SK-N-SH (cell line): ENCODE measurements at regions not wholly inside any gene's neighbourhood (a gene's known extent, or its start where the extent isn't known, plus 50 kb on each side); places are given as distances from the start of the nearest gene placed in this dataset.

Experiments
- CTCF ChIA-PET: fragments of 300-600, 350-600 bp; formaldehyde crosslinking; extraction: SDS; loops from one replicate; lab custom pipeline; 2021; lab: Yijun Ruan, JAX
- POLR2A ChIA-PET: fragments of 350-600 bp; sonication (Branson Sonifier 250); formaldehyde crosslinking; extraction: SDS; loops from one replicate; lab custom pipeline; 2020; ENCODE audit warnings: antibody characterized with exemption, inconsistent platforms; lab: Yijun Ruan, JAX
- DNase-seq: peaks from one replicate; pipeline ENCODE4 v3.0.0; 2012
- H2AFZ ChIP-seq: fragments of 200-600 bp; sonication (generic); 2 replicates; pipeline ENCODE4 v1.8.1; 2016; ENCODE audit warnings: antibody characterized with exemption, mild to moderate bottlenecking, low read depth
- H3F3A ChIP-seq: fragments of 200-600 bp; sonication (generic); replicated peaks from 2 replicates; pipeline ENCODE3; 2016; ENCODE audit warnings: antibody characterized with exemption, mild to moderate bottlenecking; ENCODE audit not compliant: insufficient read depth
- H3K27ac ChIP-seq, 2 experiments: fragments of 200-500 bp in 1 of 2; fragments of 200-600 bp in 1 of 2; sonication (Bioruptor generic) in 1 of 2; sonication (generic), shearing (Covaris generic) in 1 of 2; 2 replicates each; pipeline versions ENCODE4 v1.5.1 to v1.6.1; 2014 to 2016; ENCODE audit warnings: low read depth in 2 of 2, inconsistent platforms in 1 of 2, low read length in 1 of 2, mild to moderate bottlenecking in 1 of 2, mixed read lengths in 1 of 2
- H3K27me3 ChIP-seq: fragments of 200-600 bp; sonication (generic), shearing (Covaris generic); 2 replicates; pipeline ENCODE4 v1.6.1; 2016; ENCODE audit warnings: mixed run types; ENCODE audit not compliant: insufficient read depth
- H3K36me3 ChIP-seq, 2 experiments: fragments of 200-500 bp in 1 of 2; fragments of 200-600 bp in 1 of 2; sonication (Bioruptor generic) in 1 of 2; sonication (generic) in 1 of 2; replicated peaks in 1 of 2; 2 replicates each; pipeline versions ENCODE3 to v1.5.1; 2014 to 2016; ENCODE audit warnings: low read length in 1 of 2, mild to moderate bottlenecking in 1 of 2; ENCODE audit not compliant: insufficient read depth in 2 of 2, control insufficient read depth in 1 of 2
- H3K4me1 ChIP-seq, 2 experiments: fragments of 200-500 bp in 1 of 2; fragments of 200-600 bp in 1 of 2; sonication (Bioruptor generic) in 1 of 2; sonication (generic), shearing (Covaris generic) in 1 of 2; 2 replicates each; pipeline versions ENCODE4 v1.5.1 to v1.6.1; 2014 to 2016; ENCODE audit warnings: low read depth in 1 of 2, low read length in 1 of 2, mixed run types in 1 of 2; ENCODE audit not compliant: insufficient read depth in 2 of 2, control insufficient read depth in 1 of 2
- H3K4me2 ChIP-seq: fragments of 200-600 bp; sonication (generic), shearing (Covaris generic); 2 replicates; pipeline ENCODE4 v1.6.1; 2017; ENCODE audit warnings: mixed run types
- H3K4me3 ChIP-seq, 2 experiments: fragments of 200-500 bp in 1 of 2; fragments of 200-600 bp in 1 of 2; sonication (Bioruptor generic) in 1 of 2; sonication (generic), shearing (Covaris generic) in 1 of 2; 2 replicates each; pipeline versions ENCODE4 v1.5.1 to v1.8.1; 2014 to 2016; ENCODE audit warnings: low read depth in 2 of 2, inconsistent platforms in 1 of 2, low read length in 1 of 2, mild to moderate bottlenecking in 1 of 2, mixed read lengths in 1 of 2, moderate library complexity in 1 of 2
- H3K79me2 ChIP-seq: fragments of 200-600 bp; sonication (generic); 2 replicates; pipeline ENCODE4 v1.8.1; 2017; ENCODE audit warnings: mild to moderate bottlenecking; ENCODE audit not compliant: insufficient read depth
- H3K9ac ChIP-seq: fragments of 200-600 bp; sonication (generic); 2 replicates; pipeline ENCODE4 v1.6.1; 2017; ENCODE audit warnings: mixed run types
- H3K9me2 ChIP-seq: fragments of 200-600 bp; sonication (generic); 2 replicates; pipeline ENCODE4 v1.6.1; 2017; ENCODE audit warnings: mixed run types
- H3K9me3 ChIP-seq: fragments of 200-600 bp; sonication (generic); 2 replicates; pipeline ENCODE4 v1.6.1; 2017; ENCODE audit warnings: mixed run types, mild to moderate bottlenecking, moderate library complexity
- H4K20me1 ChIP-seq: fragments of 200-600 bp; sonication (generic); 2 replicates; pipeline ENCODE4 v1.6.1; 2017; ENCODE audit warnings: mild to moderate bottlenecking, mixed run types; ENCODE audit not compliant: insufficient read depth
- FOSL2 ChIP-seq: IDR thresholded peaks from 2 replicates; pipeline ENCODE4 v1.4.0; 2012; ENCODE audit warnings: low read depth, mild to moderate bottlenecking, moderate library complexity, borderline replicate concordance
- FOXJ3 ChIP-seq: sonication (generic); formaldehyde crosslinking; IDR thresholded peaks from 2 replicates; pipeline ENCODE4 v1.5.1; 2020; ENCODE audit warnings: mild to moderate bottlenecking, missing genetic modification reagents
- FOXM1 ChIP-seq: IDR thresholded peaks from 2 replicates; pipeline ENCODE4 v1.4.0; 2012; ENCODE audit warnings: low read depth, mild to moderate bottlenecking
- RAD21 ChIP-seq: IDR thresholded peaks from 2 replicates; pipeline ENCODE4 v1.6.1; 2012; ENCODE audit warnings: mild to moderate bottlenecking, low read length
- SIN3A ChIP-seq: IDR thresholded peaks from 2 replicates; pipeline ENCODE4 v1.6.1; 2012; ENCODE audit warnings: low read depth, mild to moderate bottlenecking, low read length, moderate library complexity, borderline replicate concordance
- TAF1 ChIP-seq: IDR thresholded peaks from 2 replicates; pipeline ENCODE4 v1.6.1; 2012; ENCODE audit warnings: low read depth, mild to moderate bottlenecking, low read length, moderate library complexity, borderline replicate concordance
- TEAD4 ChIP-seq: IDR thresholded peaks from 2 replicates; pipeline ENCODE4 v1.4.0; 2012; ENCODE audit warnings: mild to moderate bottlenecking, borderline replicate concordance; ENCODE audit not compliant: insufficient read depth
- YY1 ChIP-seq: IDR thresholded peaks from 2 replicates; pipeline ENCODE4 v1.4.0; 2012; ENCODE audit warnings: low read depth, mild to moderate bottlenecking
- WGBS: methylation state at CpG from one replicate; pipeline ENCODE4 v1.1.6; 2017; ENCODE audit warnings: low lambda C conversion rate; 5-methylcytosine and 5-hydroxymethylcytosine counted together
- TF ChIP-seq, protein P1 (sequence below): fragments of 150-350 bp; IDR thresholded peaks from 2 replicates; pipeline ENCODE4 v1.6.1; 2016; ENCODE audit warnings: mild to moderate bottlenecking, low read depth, low read length
- TF ChIP-seq, protein P2 (sequence below): IDR thresholded peaks from 2 replicates; pipeline ENCODE4 v1.4.0; 2012; ENCODE audit warnings: low read depth, borderline replicate concordance
- TF ChIP-seq, protein P3 (sequence below): IDR thresholded peaks from 2 replicates; pipeline ENCODE4 v1.4.0; 2012; ENCODE audit warnings: low read depth, borderline replicate concordance
- TF ChIP-seq, protein P4 (sequence below): fragments of 200-600 bp; sonication (generic); IDR thresholded peaks from 2 replicates; pipeline ENCODE4 v1.6.1; 2017; ENCODE audit warnings: antibody characterized with exemption, mild to moderate bottlenecking, moderate library complexity
- TF ChIP-seq, protein P5 (sequence below): IDR thresholded peaks from 2 replicates; pipeline ENCODE4; 2012

DNA sequence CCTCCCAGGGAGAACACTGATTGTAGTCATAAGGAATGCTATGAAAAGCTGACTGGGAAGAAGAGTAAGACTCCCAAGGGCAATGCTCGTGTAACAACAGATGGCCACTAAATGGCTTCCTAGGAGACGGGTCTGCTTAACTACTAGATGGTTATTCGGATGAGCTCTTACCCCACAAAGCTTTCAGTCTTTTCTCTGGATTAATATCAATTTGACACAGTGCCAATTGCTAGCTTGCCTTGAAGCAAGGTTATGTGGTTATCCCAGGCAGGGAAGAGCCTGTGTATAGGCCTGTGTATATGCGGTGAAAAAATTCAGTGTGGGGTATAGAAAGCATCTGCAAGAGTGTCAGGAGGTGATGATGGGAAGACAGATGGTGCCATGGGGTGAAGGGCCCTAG, 86.4 kb upstream of the NOX3 start:
- H2AFZ ChIP-seq = no peak overlapping the region
- no peaks in the 10 kb centered on the region; a peak in 1 of 4 replicates for H3K4me1 ChIP-seq
- H3K4me2 ChIP-seq = no peak overlapping the region
- H3F3A ChIP-seq = no peaks in the 10 kb centered on the region
- TF ChIP-seq, protein P1, sequence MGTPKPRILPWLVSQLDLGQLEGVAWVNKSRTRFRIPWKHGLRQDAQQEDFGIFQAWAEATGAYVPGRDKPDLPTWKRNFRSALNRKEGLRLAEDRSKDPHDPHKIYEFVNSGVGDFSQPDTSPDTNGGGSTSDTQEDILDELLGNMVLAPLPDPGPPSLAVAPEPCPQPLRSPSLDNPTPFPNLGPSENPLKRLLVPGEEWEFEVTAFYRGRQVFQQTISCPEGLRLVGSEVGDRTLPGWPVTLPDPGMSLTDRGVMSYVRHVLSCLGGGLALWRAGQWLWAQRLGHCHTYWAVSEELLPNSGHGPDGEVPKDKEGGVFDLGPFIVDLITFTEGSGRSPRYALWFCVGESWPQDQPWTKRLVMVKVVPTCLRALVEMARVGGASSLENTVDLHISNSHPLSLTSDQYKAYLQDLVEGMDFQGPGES = no peak
- TF ChIP-seq FOSL2 (no peak), YY1 (no peak), TEAD4 (no peak)
- TF ChIP-seq, all 33 proteins: peak for 0
- Histone ChIP-seq H3K27ac (no peak overlapping the region), H3K4me3 (no peak overlapping the region), H3K9me3 (no peaks in the 10 kb centered on the region), H3K9ac (no peak overlapping the region), H3K36me3 (no peaks in the 10 kb centered on the region), H3K27me3 (no peaks in the 10 kb centered on the region), H3K79me2 (no peaks in the 10 kb centered on the region), H4K20me1 (no peaks in the 10 kb centered on the region), H3K9me2 (no peaks in the 10 kb centered on the region)
- no peak for DNase-seq
- WGBS = 89% methylated on average over 4 of the region's 4 CpGs
- ChIA-PET CTCF (interaction anchor here (1.2 kb wide), 1 partner anchor 215 kb away, joined by 3 read pairs; no protein-coding TSS in a partner anchor), POLR2A (no interaction called here)

DNA sequence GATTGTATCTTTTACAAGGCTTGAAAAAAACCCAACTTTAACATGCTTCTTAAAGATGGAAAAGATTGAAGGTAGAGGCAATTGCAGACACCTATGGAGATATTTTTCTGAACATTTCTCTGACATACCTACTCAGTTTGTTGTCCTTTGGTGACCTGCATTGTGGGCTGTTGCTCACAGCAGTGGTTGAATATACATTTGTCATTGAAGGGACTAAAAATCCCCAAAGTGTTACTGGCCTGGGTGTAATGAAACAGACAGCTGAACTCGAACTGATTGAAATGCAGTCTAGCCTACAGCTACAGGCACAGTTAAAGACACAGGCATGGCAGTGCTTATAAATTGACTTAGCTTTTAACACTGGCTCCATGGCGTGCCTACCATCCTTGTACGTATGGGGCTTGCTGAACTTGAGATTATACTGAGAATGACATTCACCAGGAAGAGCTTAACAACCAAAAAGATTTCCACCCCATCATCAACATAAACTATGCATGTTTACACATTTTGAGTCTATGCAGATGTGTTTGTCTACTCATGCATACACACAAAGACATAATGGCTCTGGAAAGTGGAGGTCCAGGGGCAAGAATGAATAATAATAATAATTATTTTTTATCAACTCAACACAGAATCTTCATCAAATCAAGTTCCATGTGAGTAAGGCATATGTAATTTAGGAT, 83.2 kb upstream of the NOX3 start:
- H3K9ac ChIP-seq = no peak overlapping the region
- H3K4me3 ChIP-seq = no peak overlapping the region
- peaks cover 6% of the 10 kb centered on the region for H3K9me3 ChIP-seq
- H2AFZ ChIP-seq = no peak overlapping the region
- 83% methylated on average over 3 of the region's 3 CpGs for WGBS
- H3K4me1 ChIP-seq = no peaks in the 10 kb centered on the region; a peak in 1 of 4 replicates
- H4K20me1 ChIP-seq = no peaks in the 10 kb centered on the region
- no peak overlapping the region for H3K27ac ChIP-seq
- H3K4me2 ChIP-seq = no peak overlapping the region
- no peaks in the 10 kb centered on the region for H3K79me2 ChIP-seq
- no peaks in the 10 kb centered on the region for H3K9me2 ChIP-seq
- no peaks in the 10 kb centered on the region for H3K27me3 ChIP-seq
- ChIA-PET POLR2A (no interaction called here), CTCF (no interaction called here)
- no peak for TF ChIP-seq TEAD4
- TF ChIP-seq SIN3A = no peak
- TF ChIP-seq, protein P2, sequence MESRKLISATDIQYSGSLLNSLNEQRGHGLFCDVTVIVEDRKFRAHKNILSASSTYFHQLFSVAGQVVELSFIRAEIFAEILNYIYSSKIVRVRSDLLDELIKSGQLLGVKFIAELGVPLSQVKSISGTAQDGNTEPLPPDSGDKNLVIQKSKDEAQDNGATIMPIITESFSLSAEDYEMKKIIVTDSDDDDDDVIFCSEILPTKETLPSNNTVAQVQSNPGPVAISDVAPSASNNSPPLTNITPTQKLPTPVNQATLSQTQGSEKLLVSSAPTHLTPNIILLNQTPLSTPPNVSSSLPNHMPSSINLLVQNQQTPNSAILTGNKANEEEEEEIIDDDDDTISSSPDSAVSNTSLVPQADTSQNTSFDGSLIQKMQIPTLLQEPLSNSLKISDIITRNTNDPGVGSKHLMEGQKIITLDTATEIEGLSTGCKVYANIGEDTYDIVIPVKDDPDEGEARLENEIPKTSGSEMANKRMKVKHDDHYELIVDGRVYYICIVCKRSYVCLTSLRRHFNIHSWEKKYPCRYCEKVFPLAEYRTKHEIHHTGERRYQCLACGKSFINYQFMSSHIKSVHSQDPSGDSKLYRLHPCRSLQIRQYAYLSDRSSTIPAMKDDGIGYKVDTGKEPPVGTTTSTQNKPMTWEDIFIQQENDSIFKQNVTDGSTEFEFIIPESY = no peak
- TF ChIP-seq, protein P3, sequence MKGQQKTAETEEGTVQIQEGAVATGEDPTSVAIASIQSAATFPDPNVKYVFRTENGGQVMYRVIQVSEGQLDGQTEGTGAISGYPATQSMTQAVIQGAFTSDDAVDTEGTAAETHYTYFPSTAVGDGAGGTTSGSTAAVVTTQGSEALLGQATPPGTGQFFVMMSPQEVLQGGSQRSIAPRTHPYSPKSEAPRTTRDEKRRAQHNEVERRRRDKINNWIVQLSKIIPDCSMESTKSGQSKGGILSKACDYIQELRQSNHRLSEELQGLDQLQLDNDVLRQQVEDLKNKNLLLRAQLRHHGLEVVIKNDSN = no peak
- no peak for TF ChIP-seq FOXM1
- TF ChIP-seq FOXJ3 (CRISPR knock-in tag) = no peak
- TF ChIP-seq, protein P4, sequence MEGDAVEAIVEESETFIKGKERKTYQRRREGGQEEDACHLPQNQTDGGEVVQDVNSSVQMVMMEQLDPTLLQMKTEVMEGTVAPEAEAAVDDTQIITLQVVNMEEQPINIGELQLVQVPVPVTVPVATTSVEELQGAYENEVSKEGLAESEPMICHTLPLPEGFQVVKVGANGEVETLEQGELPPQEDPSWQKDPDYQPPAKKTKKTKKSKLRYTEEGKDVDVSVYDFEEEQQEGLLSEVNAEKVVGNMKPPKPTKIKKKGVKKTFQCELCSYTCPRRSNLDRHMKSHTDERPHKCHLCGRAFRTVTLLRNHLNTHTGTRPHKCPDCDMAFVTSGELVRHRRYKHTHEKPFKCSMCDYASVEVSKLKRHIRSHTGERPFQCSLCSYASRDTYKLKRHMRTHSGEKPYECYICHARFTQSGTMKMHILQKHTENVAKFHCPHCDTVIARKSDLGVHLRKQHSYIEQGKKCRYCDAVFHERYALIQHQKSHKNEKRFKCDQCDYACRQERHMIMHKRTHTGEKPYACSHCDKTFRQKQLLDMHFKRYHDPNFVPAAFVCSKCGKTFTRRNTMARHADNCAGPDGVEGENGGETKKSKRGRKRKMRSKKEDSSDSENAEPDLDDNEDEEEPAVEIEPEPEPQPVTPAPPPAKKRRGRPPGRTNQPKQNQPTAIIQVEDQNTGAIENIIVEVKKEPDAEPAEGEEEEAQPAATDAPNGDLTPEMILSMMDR = no peak
- TF ChIP-seq TAF1 = no peak
- TF ChIP-seq RAD21 = no peak
- TF ChIP-seq, protein P1 = no peak
- no peak for TF ChIP-seq YY1
- TF ChIP-seq, protein P5, sequence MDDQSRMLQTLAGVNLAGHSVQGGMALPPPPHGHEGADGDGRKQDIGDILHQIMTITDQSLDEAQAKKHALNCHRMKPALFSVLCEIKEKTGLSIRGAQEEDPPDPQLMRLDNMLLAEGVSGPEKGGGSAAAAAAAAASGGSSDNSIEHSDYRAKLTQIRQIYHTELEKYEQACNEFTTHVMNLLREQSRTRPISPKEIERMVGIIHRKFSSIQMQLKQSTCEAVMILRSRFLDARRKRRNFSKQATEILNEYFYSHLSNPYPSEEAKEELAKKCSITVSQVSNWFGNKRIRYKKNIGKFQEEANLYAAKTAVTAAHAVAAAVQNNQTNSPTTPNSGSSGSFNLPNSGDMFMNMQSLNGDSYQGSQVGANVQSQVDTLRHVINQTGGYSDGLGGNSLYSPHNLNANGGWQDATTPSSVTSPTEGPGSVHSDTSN = no peak
- no peaks in the 10 kb centered on the region for H3F3A ChIP-seq
- H3K36me3 ChIP-seq = no peaks in the 10 kb centered on the region
- DNase-seq = no peak
